Breast epithelium (tissue), 4 donors: ENCODE measurements at regions not wholly inside any gene's neighbourhood (a gene's known extent, or its start where the extent isn't known, plus 50 kb on each side); places are given as distances from the start of the nearest gene placed in this dataset.

Experiments used
- DNase-seq, 2 donors: peaks; one replicate each; pipeline ENCODE4 v3.0.0-alpha.2; 2019; ENCODE audit warnings: low spot score in 2 of 2
- H3K27ac ChIP-seq, 2 donors: fragments of 200-600 bp; sonication (generic) in 1 of 2; one replicate each; pipeline ENCODE4 v1.5.1; 2016 to 2019; ENCODE audit warnings: mild to moderate bottlenecking in 1 of 2
- H3K27me3 ChIP-seq, 2 donors: fragments of 200-600 bp; sonication (generic) in 1 of 2; one replicate each; pipeline versions ENCODE4 v1.5.1 to v1.6.0; 2017 to 2019; ENCODE audit warnings: control low read depth in 1 of 2, mild to moderate bottlenecking in 1 of 2
- H3K36me3 ChIP-seq: fragments of 200-600 bp; one replicate; pipeline ENCODE4 v1.5.1; 2019
- H3K4me1 ChIP-seq, 2 donors: fragments of 200-600 bp; sonication (generic); one replicate each; pipeline ENCODE4 v1.5.1; 2016 to 2019; ENCODE audit warnings: control low read depth in 1 of 2
- H3K4me3 ChIP-seq, 3 donors: fragments of 200-600 bp; sonication (generic); 1 replicate in 2 of 3; 2 replicates in 1 of 3; pipeline ENCODE4 v1.5.1; 2016 to 2019; ENCODE audit warnings: mild to moderate bottlenecking in 3 of 3, moderate library complexity in 2 of 3
- H3K9me3 ChIP-seq, 2 donors: fragments of 200-600 bp; sonication (generic) in 1 of 2; one replicate each; pipeline ENCODE4 v1.5.1; 2016 to 2019; ENCODE audit warnings: control low read depth in 1 of 2
- CTCF ChIP-seq, 3 donors: fragments of 450-650 bp; IDR thresholded peaks; one replicate each; pipeline ENCODE4 v1.5.1; 2016 to 2017; ENCODE audit warnings: antibody characterized with exemption in 3 of 3, mild to moderate bottlenecking in 3 of 3, moderate library complexity in 3 of 3
- POLR2A ChIP-seq: fragments of 450-650 bp; IDR thresholded peaks from one replicate; pipeline ENCODE4 v1.6.1; 2016; ENCODE audit warnings: antibody characterized with exemption, mild to moderate bottlenecking, moderate library complexity
- POLR2AphosphoS5 ChIP-seq, 3 donors: sonication (generic); formaldehyde crosslinking; IDR thresholded peaks; one replicate each; pipeline ENCODE4 v1.6.1; 2017; ENCODE audit warnings: antibody characterized with exemption in 3 of 3
- intact Hi-C: fragments of 100-400 bp; cut with DNase I; formaldehyde crosslinking; loops from one replicate; pipeline ENCODE4 v1.15.1; 2023; ENCODE audit warnings: low total_unique reads

- Histone ChIP-seq H3K9me3 (no peaks in the 10 kb centered on the region), H3K27ac (no peak overlapping the region), H3K4me1 (no peaks in the 10 kb centered on the region), H3K4me3 (no peak overlapping the region), H3K27me3 (no peaks in the 10 kb centered on the region), H3K36me3 (no peaks in the 10 kb centered on the region)
- no peak for DNase-seq
- intact Hi-C loops = no loop called here
- TF ChIP-seq POLR2AphosphoS5 (IDR thresholded peaks at IDR 0.05) (no peak), POLR2A (no peak), CTCF (IDR thresholded peaks at IDR 0.05) (no peak)
These were observed 349.3 kb downstream of the RBM26 start for GRCh38 chr13:79056706-79057105.

GRCh38 chr13:79051472-79051871 lies 354.6 kb downstream of the RBM26 start:
- TF ChIP-seq POLR2A (no peak), POLR2AphosphoS5 (IDR thresholded peaks at IDR 0.05) (no peak), CTCF (IDR thresholded peaks at IDR 0.05) (no peak)
- H3K4me3 ChIP-seq = no peak overlapping the region
- DNase-seq = no peak
- intact Hi-C loops = no loop called here
- H3K27ac ChIP-seq = no peak overlapping the region
- no peaks in the 10 kb centered on the region for H3K4me1 ChIP-seq
- H3K27me3 ChIP-seq = no peaks in the 10 kb centered on the region
- H3K36me3 ChIP-seq = no peaks in the 10 kb centered on the region
- H3K9me3 ChIP-seq = no peaks in the 10 kb centered on the region

- Histone ChIP-seq H3K27ac (no peak overlapping the region), H3K4me3 (no peak overlapping the region), H3K27me3 (no peaks in the 10 kb centered on the region), H3K9me3 (no peaks in the 10 kb centered on the region), H3K36me3 (no peaks in the 10 kb centered on the region), H3K4me1 (no peaks in the 10 kb centered on the region)
- TF ChIP-seq CTCF (IDR thresholded peaks at IDR 0.05) = no peak
- intact Hi-C loops = no loop called here
- DNase-seq = no peak
These were observed 361.6 kb downstream of the RBM26 start for GRCh38 chr13:79044415-79044814.

GRCh38 chr13:79043208-79043607 lies 362.8 kb downstream of the RBM26 start:
- H3K27ac ChIP-seq = no peak overlapping the region
- intact Hi-C loops = no loop called here

GRCh38 chr13:79037197-79037596 lies 368.9 kb downstream of the RBM26 start:
- Histone ChIP-seq H3K27me3 (no peaks in the 10 kb centered on the region), H3K4me1 (no peaks in the 10 kb centered on the region), H3K27ac (no peak overlapping the region), H3K9me3 (no peaks in the 10 kb centered on the region), H3K36me3 (no peaks in the 10 kb centered on the region), H3K4me3 (no peak overlapping the region)
- intact Hi-C loops = no loop called here
- no peak for TF ChIP-seq POLR2AphosphoS5 (IDR thresholded peaks at IDR 0.05)
- no peak for TF ChIP-seq POLR2A
- TF ChIP-seq CTCF (IDR thresholded peaks at IDR 0.05) = no peak
- no peak for DNase-seq

More at GRCh38 chr13:79043208-79043607, 362.8 kb downstream of the RBM26 start:
- Histone ChIP-seq H3K27me3 (no peaks in the 10 kb centered on the region), H3K4me1 (no peaks in the 10 kb centered on the region), H3K9me3 (no peaks in the 10 kb centered on the region), H3K36me3 (no peaks in the 10 kb centered on the region), H3K4me3 (no peak overlapping the region)
- no peak for DNase-seq
- no peak for TF ChIP-seq CTCF (IDR thresholded peaks at IDR 0.05)
- TF ChIP-seq POLR2AphosphoS5 (IDR thresholded peaks at IDR 0.05) = no peak
- no peak for TF ChIP-seq POLR2A
